GM19395 (cell line): ENCODE measurements at regions not wholly inside any gene's neighbourhood (a gene's known extent, or its start where the extent isn't known, plus 50 kb on each side); places are given as distances from the start of the nearest gene placed in this dataset.

ENCODE experiments used
- ATAC-seq: cut with Tn5 transposase; IDR thresholded peaks from one replicate; pipeline ENCODE4 v1.9.1; 2021; ENCODE audit warnings: mild to moderate bottlenecking, moderate library complexity; ENCODE audit not compliant: unreplicated experiment

- no peak for ATAC-seq
Measured at GRCh38 chrX:97666890-97667289, 783.2 kb downstream of the RPA4 start.

- ATAC-seq: no peak
Measured at GRCh38 chrX:97668126-97668525, 784.4 kb downstream of the RPA4 start.

- no peak for ATAC-seq
Measured at GRCh38 chrX:97672138-97672537, 788.4 kb downstream of the RPA4 start.

DNA sequence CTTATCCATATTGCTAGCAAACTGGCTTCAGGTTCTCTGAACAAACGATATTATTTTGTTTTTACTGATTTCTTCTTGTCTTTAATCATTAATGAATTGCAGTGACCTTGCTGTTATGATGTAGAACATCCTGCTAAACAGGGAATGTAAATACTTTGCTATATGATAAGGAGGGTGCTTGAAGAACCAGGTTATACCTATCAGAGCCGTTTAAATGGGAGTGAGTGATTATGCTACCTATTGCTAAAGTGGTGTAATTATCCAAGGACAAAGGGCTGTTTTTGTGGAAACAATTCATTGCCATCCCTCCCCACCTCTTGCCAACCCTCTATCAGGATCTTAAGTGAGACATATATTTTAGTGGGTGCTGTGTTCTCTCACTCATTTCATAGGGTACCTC lies 788.9 kb downstream of the RPA4 start:
- ATAC-seq: no peak

DNA sequence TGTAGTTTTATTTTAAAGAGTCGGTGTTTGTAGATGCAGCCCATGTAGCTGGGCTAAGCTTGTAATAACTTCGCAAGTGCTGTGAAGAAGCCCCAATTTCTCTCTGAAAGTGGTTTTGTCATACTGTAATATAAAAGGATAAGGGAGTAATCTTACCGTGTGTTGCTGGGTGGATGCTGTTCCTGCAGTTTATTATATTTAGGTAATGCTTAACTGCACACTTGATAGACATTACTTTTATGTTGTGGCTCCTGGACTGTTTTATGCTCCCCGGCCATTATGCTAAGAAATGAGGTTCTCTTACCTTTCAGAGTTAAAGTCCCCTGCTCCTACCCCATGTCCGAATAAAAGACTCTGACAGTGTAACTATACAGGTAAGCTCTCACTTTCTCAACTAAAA lies 789.4 kb downstream of the RPA4 start:
- no peak for ATAC-seq

GRCh38 chrX:97682991-97683840 lies 799.5 kb downstream of the RPA4 start:
- no peak for ATAC-seq

- ATAC-seq: peak; percentile 90
Measured at GRCh38 chrX:97685753-97686152, 802.0 kb downstream of the RPA4 start.

GRCh38 chrX:97691901-97692455 lies 808.3 kb downstream of the RPA4 start:
- ATAC-seq: no peak

DNA sequence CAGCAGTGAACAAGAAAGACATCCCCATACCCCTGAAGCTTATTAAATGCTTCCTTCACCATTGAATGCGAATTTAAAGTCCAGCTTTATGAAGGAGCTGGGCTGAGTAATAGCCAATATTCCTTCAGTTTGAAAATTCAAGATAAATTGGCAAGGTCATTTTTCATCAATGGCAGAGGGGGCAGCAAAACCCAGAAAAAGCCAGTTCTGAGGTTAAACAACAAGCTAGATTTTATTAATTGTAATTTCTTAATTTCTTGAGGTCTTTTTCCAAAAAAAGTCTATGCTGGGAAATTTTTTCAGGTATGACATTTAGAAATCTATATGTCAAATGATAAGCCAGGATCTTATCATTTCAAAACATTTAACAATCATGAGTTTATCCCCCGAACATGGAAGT lies 808.9 kb downstream of the RPA4 start:
- no peak for ATAC-seq

DNA sequence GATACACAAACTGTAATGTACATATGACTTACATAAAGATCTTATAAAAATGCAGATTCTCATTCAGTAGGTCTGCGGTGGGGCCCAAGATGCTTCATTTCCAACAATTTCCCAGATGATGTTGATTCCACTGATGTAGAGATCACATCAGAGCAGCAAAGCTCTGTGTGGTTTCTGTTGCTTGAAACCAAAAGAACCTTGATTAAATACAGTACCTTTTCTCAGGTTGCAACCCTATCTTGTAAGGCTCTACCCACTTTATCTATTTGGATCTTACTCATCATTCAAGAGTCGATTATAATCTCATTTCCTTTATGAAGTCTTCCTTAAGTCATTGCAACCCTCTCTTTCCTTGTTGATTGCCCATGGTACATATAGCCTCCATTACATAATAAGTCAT lies 816.8 kb downstream of the RPA4 start:
- no peak for ATAC-seq

DNA sequence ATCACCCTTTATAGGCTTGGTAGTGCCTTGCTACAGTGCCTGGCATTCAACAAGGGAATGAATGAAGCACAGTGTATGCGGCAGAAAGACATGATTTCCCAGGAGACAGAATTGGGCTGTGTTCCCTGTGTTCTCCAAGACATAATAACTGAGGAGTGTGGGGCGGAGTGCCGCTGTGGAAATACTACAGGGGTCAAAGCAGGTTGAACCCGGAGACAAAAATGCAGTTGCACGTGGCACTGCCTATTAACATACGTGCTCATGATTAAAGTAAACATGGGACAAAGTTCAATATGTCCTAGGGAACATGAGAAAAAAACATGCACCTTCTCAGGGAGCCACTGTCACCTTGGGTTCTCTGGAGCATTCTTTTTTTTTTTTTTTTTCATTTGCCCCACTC lies 820.8 kb downstream of the RPA4 start:
- no peak for ATAC-seq

- ATAC-seq: no peak
Measured at GRCh38 chrX:97704881-97705280, 821.2 kb downstream of the RPA4 start.

- ATAC-seq: no peak
Measured at GRCh38 chrX:97705936-97706335, 822.2 kb downstream of the RPA4 start.

GRCh38 chrX:97714072-97714471 lies 830.4 kb downstream of the RPA4 start:
- ATAC-seq: no peak

DNA sequence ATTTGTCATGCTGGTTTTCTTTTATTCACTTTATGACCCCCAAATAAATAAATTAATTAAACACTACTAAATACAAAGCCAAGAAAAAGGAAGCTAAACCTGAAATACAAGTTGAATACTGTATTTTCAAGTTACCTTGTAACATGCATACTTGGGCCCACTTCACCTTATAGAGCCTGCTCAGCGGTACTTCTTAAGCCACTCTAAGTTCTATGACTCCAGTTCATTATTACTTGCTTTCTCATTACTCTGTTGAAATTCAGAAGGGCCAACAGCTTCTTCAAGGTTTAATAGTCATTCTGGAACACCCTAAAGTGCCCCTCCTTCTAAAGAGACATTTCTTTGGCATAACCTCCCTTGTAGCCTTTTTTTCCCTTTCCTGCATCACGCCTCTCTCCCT lies 844.5 kb downstream of the RPA4 start:
- ATAC-seq: no peak

GRCh38 chrX:97740044-97740443 lies 856.3 kb downstream of the RPA4 start:
- no peak for ATAC-seq

DNA sequence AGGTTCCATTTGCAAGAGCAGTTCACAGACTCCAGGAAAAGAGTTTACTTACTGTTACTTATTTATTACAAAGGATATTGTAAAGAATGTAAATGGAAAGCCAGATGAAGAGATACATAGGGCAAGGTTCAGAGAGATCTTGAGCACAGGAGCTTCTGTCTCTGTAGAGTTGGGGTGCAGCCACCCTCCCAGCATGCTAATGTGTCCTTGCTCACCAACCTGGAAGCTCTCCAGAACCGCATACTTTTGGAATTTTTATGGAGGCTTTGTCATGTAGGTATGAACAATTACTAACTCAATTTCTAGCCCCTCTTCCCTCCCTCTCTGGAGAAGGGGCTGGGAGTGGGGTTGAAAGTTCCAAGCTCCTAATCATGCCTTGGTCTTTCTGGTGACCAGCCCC lies 857.2 kb downstream of the RPA4 start:
- ATAC-seq: no peak

GRCh38 chrX:97743014-97743413 lies 859.3 kb downstream of the RPA4 start:
- ATAC-seq: no peak

GRCh38 chrX:97747346-97747745 lies 863.6 kb downstream of the RPA4 start:
- ATAC-seq: no peak

GRCh38 chrX:97751016-97751415 lies 867.3 kb downstream of the RPA4 start:
- no peak for ATAC-seq

DNA sequence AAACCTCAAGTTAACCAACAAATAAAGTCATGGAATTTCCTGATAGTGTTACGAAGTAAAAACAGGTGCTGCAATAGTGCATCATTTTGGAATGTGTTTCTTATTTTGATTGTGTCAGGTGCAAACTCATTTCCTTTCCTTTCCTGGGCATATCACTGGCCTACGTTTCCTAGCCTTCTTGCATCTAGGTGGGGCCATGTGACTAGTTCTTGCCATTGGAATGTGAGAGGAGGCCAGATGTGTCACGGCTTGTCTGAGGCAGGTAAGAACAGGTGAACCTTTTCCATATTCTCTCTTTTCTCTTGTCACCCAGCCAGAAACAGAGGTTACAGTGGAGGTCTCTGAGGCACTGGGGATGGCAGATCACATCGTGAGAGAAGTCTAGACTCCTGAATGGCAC lies 868.0 kb downstream of the RPA4 start:
- ATAC-seq: no peak

GRCh38 chrX:97756879-97757278 lies 873.2 kb downstream of the RPA4 start:
- no peak for ATAC-seq

GRCh38 chrX:97763391-97763790 lies 879.7 kb downstream of the RPA4 start:
- no peak for ATAC-seq
